ENCODE measurements at regions not wholly inside any gene's neighbourhood (a gene's known extent, or its start where the extent isn't known, plus 50 kb on each side); places are given as distances from the start of the nearest gene placed in this dataset.

DNA sequence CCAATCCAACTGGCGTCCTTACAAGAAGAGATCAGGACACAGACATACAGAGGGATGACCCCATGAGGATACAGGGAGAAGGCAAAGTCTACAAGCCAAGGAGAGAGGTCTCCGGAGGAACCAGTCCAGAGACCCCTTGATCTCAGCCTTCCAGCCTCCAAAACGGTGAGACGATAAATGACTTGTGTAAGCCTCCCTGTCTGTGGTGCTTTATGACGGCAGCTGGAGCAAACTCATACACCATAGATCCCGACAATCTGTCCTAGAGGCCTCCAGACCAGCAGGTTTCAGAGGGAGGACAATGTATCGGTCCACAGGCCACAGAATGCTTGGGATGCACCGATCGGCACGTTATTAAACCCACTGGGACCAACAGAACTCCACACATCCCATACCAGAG is 383.3 kb downstream of the SHANK2 start:
- no peak for TF ChIP-seq POLR2A (IDR thresholded peaks at IDR 0.05)
- no peak for TF ChIP-seq CTCF (IDR thresholded peaks at IDR 0.05)
- no peak for TF ChIP-seq EP300 (IDR thresholded peaks at IDR 0.05)

Measured in ovary (tissue), 3 donors.